ENCODE measurements at regions not wholly inside any gene's neighbourhood (a gene's known extent, or its start where the extent isn't known, plus 50 kb on each side); places are given as distances from the start of the nearest gene placed in this dataset.

DNA sequence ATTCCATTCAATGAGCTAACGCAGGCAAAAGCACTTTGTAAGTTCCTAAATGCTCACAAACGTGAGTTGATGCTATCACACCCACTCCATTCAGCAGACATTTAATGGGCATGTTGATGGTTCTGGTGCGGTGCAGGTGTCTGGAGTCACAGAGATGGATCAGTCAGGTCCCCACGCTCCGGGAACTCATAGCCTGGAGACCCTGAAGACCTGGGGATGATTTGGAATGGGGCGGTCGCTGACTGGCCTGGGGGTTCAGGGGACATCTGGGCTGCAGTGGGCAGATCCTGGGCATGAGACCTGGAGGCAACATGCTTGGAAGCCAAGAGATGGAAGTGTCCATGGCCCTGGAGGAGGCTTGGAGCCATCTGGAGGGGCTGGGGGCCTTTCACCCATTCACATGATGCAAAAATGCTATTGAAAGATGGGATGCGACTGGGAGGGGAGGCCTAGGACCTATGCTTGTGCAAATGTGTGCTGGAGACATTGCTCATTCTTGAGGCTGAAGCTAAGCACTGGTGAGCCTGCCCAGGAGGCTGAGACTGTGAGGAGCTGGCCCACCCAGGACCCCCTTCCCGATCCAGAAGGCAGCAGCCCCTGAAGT is 522.6 kb downstream of the GLRX3 start:
- TF ChIP-seq, protein P1, sequence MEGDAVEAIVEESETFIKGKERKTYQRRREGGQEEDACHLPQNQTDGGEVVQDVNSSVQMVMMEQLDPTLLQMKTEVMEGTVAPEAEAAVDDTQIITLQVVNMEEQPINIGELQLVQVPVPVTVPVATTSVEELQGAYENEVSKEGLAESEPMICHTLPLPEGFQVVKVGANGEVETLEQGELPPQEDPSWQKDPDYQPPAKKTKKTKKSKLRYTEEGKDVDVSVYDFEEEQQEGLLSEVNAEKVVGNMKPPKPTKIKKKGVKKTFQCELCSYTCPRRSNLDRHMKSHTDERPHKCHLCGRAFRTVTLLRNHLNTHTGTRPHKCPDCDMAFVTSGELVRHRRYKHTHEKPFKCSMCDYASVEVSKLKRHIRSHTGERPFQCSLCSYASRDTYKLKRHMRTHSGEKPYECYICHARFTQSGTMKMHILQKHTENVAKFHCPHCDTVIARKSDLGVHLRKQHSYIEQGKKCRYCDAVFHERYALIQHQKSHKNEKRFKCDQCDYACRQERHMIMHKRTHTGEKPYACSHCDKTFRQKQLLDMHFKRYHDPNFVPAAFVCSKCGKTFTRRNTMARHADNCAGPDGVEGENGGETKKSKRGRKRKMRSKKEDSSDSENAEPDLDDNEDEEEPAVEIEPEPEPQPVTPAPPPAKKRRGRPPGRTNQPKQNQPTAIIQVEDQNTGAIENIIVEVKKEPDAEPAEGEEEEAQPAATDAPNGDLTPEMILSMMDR (IDR thresholded peaks at IDR 0.05; ENCODE audit: control extremely low read depth, extremely low read depth): no peak
- H3K27me3 ChIP-seq (ENCODE audit: control insufficient read depth in 3 of 3, insufficient read depth in 3 of 3, low read length in 2 of 3): no peaks in the 10 kb centered on the region
- 89 to 91% methylated on average over 9 of the region's 9 CpGs for WGBS, 2 donors
- H3K4me1 ChIP-seq (ENCODE audit: control insufficient read depth in 5 of 5, insufficient read depth in 5 of 5, low read length in 5 of 5): no peaks in the 10 kb centered on the region
- ATAC-seq (ENCODE audit: insufficient read depth, low FRiP score) (no peak), DNase-seq (no peak)
- H3K9ac ChIP-seq (ENCODE audit: insufficient read depth in 1 of 2, low read length in 2 of 2): no peak overlapping the region
- no peak overlapping the region for H3K4me3 ChIP-seq
- no peaks in the 10 kb centered on the region for H3K36me3 ChIP-seq (ENCODE audit: control insufficient read depth in 4 of 4, insufficient read depth in 4 of 4, low read length in 4 of 4)
- no peaks in the 10 kb centered on the region for H3K9me3 ChIP-seq (ENCODE audit: control insufficient read depth in 4 of 4, insufficient read depth in 3 of 4, low read length in 3 of 4)
- no peak overlapping the region for H3K27ac ChIP-seq (ENCODE audit: low read depth in 1 of 2, low read length in 1 of 2)

DNA sequence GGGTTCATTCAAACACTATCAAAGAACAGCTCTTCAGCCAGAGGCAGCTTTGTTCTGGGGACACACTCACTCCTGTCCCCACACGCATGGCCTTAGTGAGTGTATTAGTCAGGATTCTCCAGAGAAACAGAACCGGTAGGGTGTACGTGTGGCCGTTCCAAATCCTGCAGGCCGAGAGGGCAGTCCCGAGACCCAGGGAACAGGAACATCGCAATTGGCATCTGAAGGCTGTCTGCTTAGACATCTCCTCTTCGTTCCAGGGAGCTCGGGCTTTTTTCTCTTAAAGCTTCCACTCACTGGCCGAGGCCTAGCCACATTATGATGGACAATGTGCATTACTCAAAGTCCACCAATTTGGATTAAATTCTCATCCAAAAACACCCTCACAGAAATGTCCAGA is 523.3 kb downstream of the GLRX3 start:
- Histone ChIP-seq H3K27me3 (ENCODE audit: control insufficient read depth in 3 of 3, insufficient read depth in 3 of 3, low read length in 2 of 3) (no peaks in the 10 kb centered on the region), H3K36me3 (ENCODE audit: control insufficient read depth in 4 of 4, insufficient read depth in 4 of 4, low read length in 4 of 4) (no peaks in the 10 kb centered on the region), H3K27ac (ENCODE audit: low read depth in 1 of 2, low read length in 1 of 2) (no peak overlapping the region), H3K4me1 (ENCODE audit: control insufficient read depth in 5 of 5, insufficient read depth in 5 of 5, low read length in 5 of 5) (no peaks in the 10 kb centered on the region), H3K9me3 (ENCODE audit: control insufficient read depth in 4 of 4, insufficient read depth in 3 of 4, low read length in 3 of 4) (no peaks in the 10 kb centered on the region), H3K9ac (ENCODE audit: insufficient read depth in 1 of 2, low read length in 2 of 2) (no peak overlapping the region), H3K4me3 (no peak overlapping the region)
- DNase-seq: no peak
- 94% methylated on average over 10 of the region's 10 CpGs for WGBS, 2 donors
- ATAC-seq (ENCODE audit: insufficient read depth, low FRiP score): no peak
- TF ChIP-seq, protein P1 (IDR thresholded peaks at IDR 0.05; ENCODE audit: control extremely low read depth, extremely low read depth): no peak

DNA sequence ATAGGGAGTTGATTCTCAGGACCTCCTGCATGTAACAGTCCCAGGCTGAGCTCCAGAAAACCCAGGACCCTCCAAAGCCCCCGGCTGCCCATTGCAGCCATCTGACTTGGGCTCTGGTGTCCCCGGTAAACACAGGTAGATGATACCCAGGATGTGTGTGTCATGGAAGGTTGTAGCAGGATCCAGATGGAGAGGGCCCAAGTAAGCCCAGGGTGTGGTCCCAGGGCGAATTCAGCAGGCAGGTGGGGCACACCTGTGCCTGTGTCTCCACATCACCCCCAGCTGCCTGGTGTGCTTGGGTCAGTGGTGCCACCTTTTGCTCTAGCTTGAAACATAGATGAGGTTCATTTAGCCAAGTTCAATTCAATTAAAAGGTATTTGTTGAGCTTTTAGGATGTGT is 524.1 kb downstream of the GLRX3 start:
- 75 to 81% methylated on average over 3 of the region's 3 CpGs for WGBS, 2 donors
- Histone ChIP-seq H3K4me1 (ENCODE audit: control insufficient read depth in 5 of 5, insufficient read depth in 5 of 5, low read length in 5 of 5) (no peaks in the 10 kb centered on the region), H3K4me3 (no peak overlapping the region), H3K27ac (ENCODE audit: low read depth in 1 of 2, low read length in 1 of 2) (no peak overlapping the region), H3K27me3 (ENCODE audit: control insufficient read depth in 3 of 3, insufficient read depth in 3 of 3, low read length in 2 of 3) (no peaks in the 10 kb centered on the region), H3K9me3 (ENCODE audit: control insufficient read depth in 4 of 4, insufficient read depth in 3 of 4, low read length in 3 of 4) (no peaks in the 10 kb centered on the region), H3K36me3 (ENCODE audit: control insufficient read depth in 4 of 4, insufficient read depth in 4 of 4, low read length in 4 of 4) (no peaks in the 10 kb centered on the region), H3K9ac (ENCODE audit: insufficient read depth in 1 of 2, low read length in 2 of 2) (no peak overlapping the region)
- DNase-seq (no peak), ATAC-seq (ENCODE audit: insufficient read depth, low FRiP score) (no peak)
- TF ChIP-seq, protein P1 (IDR thresholded peaks at IDR 0.05; ENCODE audit: control extremely low read depth, extremely low read depth): no peak

DNA sequence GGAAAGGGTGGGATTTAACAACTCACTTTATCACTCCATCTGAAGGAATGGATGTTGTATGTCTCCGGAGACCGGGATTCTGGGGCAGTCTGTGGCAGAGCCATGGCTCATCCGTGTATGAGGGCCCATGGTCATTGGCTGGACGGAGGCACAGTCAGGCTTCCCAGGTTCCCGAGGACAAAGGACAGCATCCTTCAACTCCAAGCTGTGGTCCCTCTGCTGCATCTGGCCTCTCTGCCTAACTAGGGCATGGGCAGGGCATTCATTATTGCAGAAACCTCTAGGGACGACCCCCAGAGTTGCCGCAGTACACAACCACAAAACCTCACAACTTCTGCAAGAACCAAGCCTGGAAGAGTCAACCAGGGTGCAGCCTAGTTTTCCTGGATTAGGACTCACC is 525.2 kb downstream of the GLRX3 start:
- no peak for ATAC-seq (ENCODE audit: insufficient read depth, low FRiP score)
- H3K4me1 ChIP-seq (ENCODE audit: control insufficient read depth in 5 of 5, insufficient read depth in 5 of 5, low read length in 5 of 5): no peaks in the 10 kb centered on the region
- H3K27me3 ChIP-seq (ENCODE audit: control insufficient read depth in 3 of 3, insufficient read depth in 3 of 3, low read length in 2 of 3): no peaks in the 10 kb centered on the region
- H3K36me3 ChIP-seq (ENCODE audit: control insufficient read depth in 4 of 4, insufficient read depth in 4 of 4, low read length in 4 of 4): no peaks in the 10 kb centered on the region
- no peak overlapping the region for H3K27ac ChIP-seq (ENCODE audit: low read depth in 1 of 2, low read length in 1 of 2)
- DNase-seq: no peak
- no peak overlapping the region for H3K4me3 ChIP-seq
- TF ChIP-seq, protein P1 (IDR thresholded peaks at IDR 0.05; ENCODE audit: control extremely low read depth, extremely low read depth): no peak
- 85 to 90% methylated on average over 7 of the region's 7 CpGs for WGBS, 2 donors
- no peak overlapping the region for H3K9ac ChIP-seq (ENCODE audit: insufficient read depth in 1 of 2, low read length in 2 of 2)
- no peaks in the 10 kb centered on the region for H3K9me3 ChIP-seq (ENCODE audit: control insufficient read depth in 4 of 4, insufficient read depth in 3 of 4, low read length in 3 of 4)
